ENCODE measurements at regions not wholly inside any gene's neighbourhood (a gene's known extent, or its start where the extent isn't known, plus 50 kb on each side); places are given as distances from the start of the nearest gene placed in this dataset.

- TF ChIP-seq USF2 (IDR thresholded peaks at IDR 0.05; ENCODE audit: low read length) = no peak
- TF ChIP-seq YY1 (IDR thresholded peaks at IDR 0.05; ENCODE audit: low read depth, low read length) = no peak
Measured at GRCh38 chr16:50863644-50864144, 121.8 kb downstream of the CYLD start (continued).
